Stimulated activated naive CD4-positive, alpha-beta T cell treated with Interleukin-2 at 50 U/mL for 16 hours (primary cell): ENCODE measurements at regions not wholly inside any gene's neighbourhood (a gene's known extent, or its start where the extent isn't known, plus 50 kb on each side); places are given as distances from the start of the nearest gene placed in this dataset.

ENCODE experiments used
- DNase-seq: peaks from one replicate; lab custom pipeline; 2025; lab: John Stamatoyannopoulos, UW

GRCh38 chr10:131799429-131799828, 101.4 kb upstream of the PPP2R2D start:
- no peak for DNase-seq

- DNase-seq: no peak
These were observed 98.5 kb upstream of the PPP2R2D start for GRCh38 chr10:131802156-131802915.

GRCh38 chr10:131802996-131803395, 97.8 kb upstream of the PPP2R2D start:
- DNase-seq: no peak

GRCh38 chr10:131803860-131804425, 96.9 kb upstream of the PPP2R2D start:
- DNase-seq: no peak

GRCh38 chr10:131804551-131805295, 96.1 kb upstream of the PPP2R2D start:
- no peak for DNase-seq

GRCh38 chr10:131805696-131806095, 95.1 kb upstream of the PPP2R2D start:
- no peak for DNase-seq

- no peak for DNase-seq
These were observed 94.7 kb upstream of the PPP2R2D start for GRCh38 chr10:131806146-131806545.

- no peak for DNase-seq
These were observed 94.0 kb upstream of the PPP2R2D start for GRCh38 chr10:131806646-131807317.

- no peak for DNase-seq
These were observed 92.4 kb upstream of the PPP2R2D start for GRCh38 chr10:131808370-131808930.

- no peak for DNase-seq
These were observed 90.6 kb upstream of the PPP2R2D start for GRCh38 chr10:131810036-131810804.

- no peak for DNase-seq
These were observed 89.8 kb upstream of the PPP2R2D start for GRCh38 chr10:131810805-131811629.

- no peak for DNase-seq
These were observed 89.0 kb upstream of the PPP2R2D start for GRCh38 chr10:131811630-131812403.

- no peak for DNase-seq
These were observed 87.8 kb upstream of the PPP2R2D start for GRCh38 chr10:131812736-131813604.

- DNase-seq: no peak
These were observed 86.1 kb upstream of the PPP2R2D start for GRCh38 chr10:131814567-131815265.

- no peak for DNase-seq
These were observed 85.3 kb upstream of the PPP2R2D start for GRCh38 chr10:131815266-131816156.

- DNase-seq: no peak
These were observed 84.5 kb upstream of the PPP2R2D start for GRCh38 chr10:131816157-131816775.
